Osteocyte (in vitro differentiated cells): ENCODE measurements at regions not wholly inside any gene's neighbourhood (a gene's known extent, or its start where the extent isn't known, plus 50 kb on each side); places are given as distances from the start of the nearest gene placed in this dataset.
"Not testable (repeated sequence)": the region's sequence is repeated elsewhere in the genome, so short reads cannot be mapped to it uniquely, and the experiment has no call there.

Experiments used
- DNase-seq: peaks from one replicate; pipeline ENCODE4 v3.0.0; 2021; ENCODE audit warnings: mixed read lengths; ENCODE audit not compliant: unreplicated experiment; ENCODE audit errors: extremely low spot score
- H3K27ac Mint-ChIP-seq: one replicate; pipeline ENCODE4 v1.8.0; 2021; ENCODE audit warnings: mild to moderate bottlenecking, mixed read lengths; ENCODE audit not compliant: unreplicated experiment
- H3K27me3 Mint-ChIP-seq: one replicate; pipeline ENCODE4 v1.8.0; 2021; ENCODE audit warnings: mixed read lengths; ENCODE audit not compliant: unreplicated experiment
- H3K36me3 Mint-ChIP-seq: one replicate; pipeline ENCODE4 v1.8.0; 2021; ENCODE audit warnings: mixed read lengths; ENCODE audit not compliant: unreplicated experiment
- H3K4me1 Mint-ChIP-seq: one replicate; pipeline ENCODE4 v1.8.0; 2021; ENCODE audit warnings: mixed read lengths; ENCODE audit not compliant: unreplicated experiment
- H3K4me3 Mint-ChIP-seq: one replicate; pipeline ENCODE4 v1.8.0; 2021; ENCODE audit warnings: mild to moderate bottlenecking, moderate library complexity, mixed read lengths; ENCODE audit not compliant: unreplicated experiment
- H3K9me3 Mint-ChIP-seq: one replicate; pipeline ENCODE4 v1.8.0; 2021; ENCODE audit warnings: mixed read lengths; ENCODE audit not compliant: unreplicated experiment
- CTCF ChIP-seq: fragments of 200-600 bp; sonication (generic); IDR thresholded peaks from 2 replicates; pipeline ENCODE4 v1.5.0; 2021; ENCODE audit warnings: antibody characterized with exemption, mild to moderate bottlenecking, moderate library complexity

GRCh38 chr7:156327916-156328315 is 312.7 kb upstream of the RNF32 start:
- no peak overlapping the region for H3K27ac Mint-ChIP-seq
- H3K9me3 Mint-ChIP-seq: peaks cover 47% of the 10 kb centered on the region
- H3K36me3 Mint-ChIP-seq: peaks cover 2% of the 10 kb centered on the region
- no peak overlapping the region for H3K4me3 Mint-ChIP-seq
- no peak for TF ChIP-seq CTCF
- no peaks in the 10 kb centered on the region for H3K27me3 Mint-ChIP-seq
- no peak for DNase-seq
- H3K4me1 Mint-ChIP-seq: no peaks in the 10 kb centered on the region

GRCh38 chr7:156327474-156327873 is 313.1 kb upstream of the RNF32 start:
- no peak for TF ChIP-seq CTCF
- no peaks in the 10 kb centered on the region for H3K4me1 Mint-ChIP-seq
- DNase-seq: no peak
- H3K4me3 Mint-ChIP-seq: no peak overlapping the region
- peaks cover 46% of the 10 kb centered on the region for H3K9me3 Mint-ChIP-seq
- H3K27ac Mint-ChIP-seq: no peak overlapping the region
- H3K36me3 Mint-ChIP-seq: peaks cover 2% of the 10 kb centered on the region
- no peaks in the 10 kb centered on the region for H3K27me3 Mint-ChIP-seq

DNA sequence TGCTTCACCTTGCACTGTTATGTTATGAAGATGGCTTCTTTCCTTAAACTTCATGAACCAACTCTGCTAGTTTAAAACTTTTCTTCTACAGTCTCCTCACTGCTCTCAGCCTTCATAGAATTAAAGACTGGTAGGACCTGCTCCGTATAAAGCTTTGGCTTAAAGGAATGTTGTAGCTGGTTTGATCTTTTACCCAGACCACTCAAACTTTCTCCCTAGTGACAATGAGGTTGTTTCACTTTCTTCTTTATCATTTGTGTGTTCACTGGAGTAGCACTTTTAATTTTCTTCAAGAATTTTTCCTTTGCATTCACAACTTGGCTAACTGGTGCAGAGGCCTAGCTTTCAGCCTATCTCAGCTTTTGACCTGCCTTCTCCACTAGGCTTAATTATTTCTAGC is 316.4 kb upstream of the RNF32 start:
- TF ChIP-seq CTCF: no peak
- H3K27ac Mint-ChIP-seq: no peak overlapping the region
- peaks cover 30% of the 10 kb centered on the region for H3K9me3 Mint-ChIP-seq
- no peak overlapping the region for H3K4me3 Mint-ChIP-seq
- no peak for DNase-seq
- no peaks in the 10 kb centered on the region for H3K36me3 Mint-ChIP-seq
- no peaks in the 10 kb centered on the region for H3K27me3 Mint-ChIP-seq
- no peaks in the 10 kb centered on the region for H3K4me1 Mint-ChIP-seq

DNA sequence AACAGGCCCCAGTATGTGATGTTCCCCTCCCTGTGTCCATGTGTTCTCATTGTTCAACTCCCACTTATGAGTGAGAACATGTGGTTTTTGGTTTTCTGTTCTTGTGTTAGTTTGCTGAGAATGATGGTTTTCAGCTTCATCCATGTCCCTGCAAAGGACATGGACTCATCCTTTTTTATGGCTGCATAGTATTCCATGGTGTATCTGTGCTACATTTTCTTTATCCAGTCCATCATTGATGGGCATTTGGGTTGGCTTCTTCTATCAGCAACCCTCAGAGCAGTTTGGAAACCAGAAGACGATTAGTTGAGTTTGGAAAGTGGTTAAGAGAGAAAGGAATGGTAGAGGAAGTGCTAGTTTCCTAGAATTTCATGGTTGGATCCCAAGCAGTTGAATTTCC is 319.1 kb upstream of the RNF32 start:
- H3K27me3 Mint-ChIP-seq, H3K36me3 Mint-ChIP-seq, H3K27ac Mint-ChIP-seq, H3K4me1 Mint-ChIP-seq, DNase-seq, H3K4me3 Mint-ChIP-seq: not testable (repeated sequence)
- H3K9me3 Mint-ChIP-seq: peaks cover 30% of the 10 kb centered on the region

DNA sequence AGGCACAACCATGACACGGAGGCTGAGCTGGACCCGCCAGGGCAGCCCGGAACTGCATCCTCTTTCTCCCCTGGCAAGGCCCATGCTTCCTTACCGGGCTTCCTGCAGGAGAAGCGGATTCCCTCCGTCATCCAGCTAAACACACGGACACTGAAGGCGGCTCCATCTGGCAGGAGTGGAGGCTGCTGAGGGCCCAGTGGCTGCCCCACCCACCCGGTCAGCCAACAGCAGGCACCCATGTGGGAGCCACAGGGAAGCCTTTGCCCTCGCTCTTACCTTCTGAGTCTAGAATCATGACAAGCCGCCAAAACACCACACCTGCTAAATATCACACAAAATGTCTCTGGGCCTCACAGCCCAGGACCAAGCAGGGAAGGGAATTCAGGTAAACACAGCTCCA is 321.6 kb upstream of the RNF32 start:
- no peak for DNase-seq
- Mint-ChIP-seq H3K4me3 (no peak overlapping the region), H3K27me3 (no peaks in the 10 kb centered on the region), H3K4me1 (no peaks in the 10 kb centered on the region), H3K27ac (no peak overlapping the region), H3K9me3 (peaks cover 29% of the 10 kb centered on the region), H3K36me3 (no peaks in the 10 kb centered on the region)
- TF ChIP-seq CTCF: no peak

- peaks cover 28% of the 10 kb centered on the region for H3K9me3 Mint-ChIP-seq
Measured at GRCh38 chr7:156318426-156318825, 322.1 kb upstream of the RNF32 start.

More at GRCh38 chr7:156318426-156318825, 322.1 kb upstream of the RNF32 start:
- Mint-ChIP-seq H3K36me3 (no peaks in the 10 kb centered on the region), H3K27ac (no peak overlapping the region), H3K4me1 (no peaks in the 10 kb centered on the region), H3K27me3 (no peaks in the 10 kb centered on the region), H3K4me3 (no peak overlapping the region)
- no peak for TF ChIP-seq CTCF
- no peak for DNase-seq
